GM21515 (cell line): ENCODE measurements at regions not wholly inside any gene's neighbourhood (a gene's known extent, or its start where the extent isn't known, plus 50 kb on each side); places are given as distances from the start of the nearest gene placed in this dataset.
"Not testable (repeated sequence)": the region's sequence is repeated elsewhere in the genome, so short reads cannot be mapped to it uniquely, and the experiment has no call there.

Experiments
- ATAC-seq: cut with Tn5 transposase; IDR thresholded peaks from one replicate; pipeline ENCODE4 v1.9.1; 2021; ENCODE audit not compliant: unreplicated experiment

DNA sequence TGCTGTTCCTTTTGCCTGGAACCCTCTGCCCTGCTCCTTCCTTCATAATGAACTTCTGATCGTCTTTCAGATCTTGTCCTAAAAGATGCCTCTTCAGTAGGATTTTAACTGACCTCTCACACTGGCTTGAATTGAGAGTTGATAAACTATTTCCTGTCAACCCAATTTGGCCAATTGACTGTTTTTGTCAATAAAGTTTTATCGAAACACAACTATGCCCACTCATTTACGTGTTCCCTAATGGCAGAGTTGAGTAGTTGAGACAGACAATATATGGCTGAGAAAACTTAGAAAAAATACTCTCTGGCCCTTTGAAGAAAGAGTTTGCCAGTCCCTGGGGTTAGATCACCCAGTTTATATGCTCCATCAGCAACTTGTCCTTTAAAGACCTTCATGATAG lies 171.7 kb upstream of the TBX3 start:
- no peak for ATAC-seq

DNA sequence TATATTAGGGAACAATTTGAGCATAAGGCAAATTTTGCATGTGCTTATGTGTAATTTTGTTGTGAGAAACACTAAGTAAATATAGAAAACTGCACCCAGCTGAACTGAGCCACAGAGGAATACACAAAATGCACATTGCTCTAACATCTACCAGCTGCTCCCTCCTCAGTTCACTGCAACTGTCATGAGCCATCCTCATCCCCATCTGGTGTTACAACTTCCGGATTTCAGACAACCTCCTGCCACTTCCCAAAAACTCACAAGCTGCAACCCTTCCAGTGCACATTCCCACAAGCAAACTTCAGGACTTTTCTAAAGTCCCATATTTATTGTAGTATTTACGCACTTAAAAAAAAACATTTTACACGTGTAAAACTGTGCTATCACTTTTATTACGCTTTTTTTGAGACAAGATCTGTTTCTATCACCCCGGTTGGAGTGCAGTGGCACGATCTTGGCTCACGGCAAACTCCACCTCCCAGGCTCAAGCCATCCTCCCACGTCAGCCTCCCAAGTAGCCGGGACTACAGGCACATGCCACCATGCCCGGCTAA lies 169.1 kb upstream of the TBX3 start:
- ATAC-seq = no peak

DNA sequence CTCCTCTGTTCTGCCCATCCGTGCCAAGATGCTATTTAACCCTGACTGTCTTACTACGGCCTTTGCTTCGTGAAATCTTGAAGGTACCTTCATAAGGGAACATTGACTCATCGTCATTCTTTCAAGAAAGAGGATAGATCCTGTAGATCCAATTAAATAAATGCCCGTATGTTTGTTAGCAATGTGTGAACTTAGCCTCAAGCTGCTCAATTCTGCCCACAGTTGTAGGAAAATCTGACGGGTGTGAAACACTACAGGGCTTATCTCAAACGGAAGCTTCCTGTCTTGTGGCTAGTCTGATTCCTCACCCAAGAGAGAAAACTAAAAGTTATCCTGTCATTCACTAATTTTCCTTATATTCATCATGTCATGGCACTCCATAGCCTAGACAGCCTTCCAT lies 168.0 kb upstream of the TBX3 start:
- ATAC-seq = no peak

DNA sequence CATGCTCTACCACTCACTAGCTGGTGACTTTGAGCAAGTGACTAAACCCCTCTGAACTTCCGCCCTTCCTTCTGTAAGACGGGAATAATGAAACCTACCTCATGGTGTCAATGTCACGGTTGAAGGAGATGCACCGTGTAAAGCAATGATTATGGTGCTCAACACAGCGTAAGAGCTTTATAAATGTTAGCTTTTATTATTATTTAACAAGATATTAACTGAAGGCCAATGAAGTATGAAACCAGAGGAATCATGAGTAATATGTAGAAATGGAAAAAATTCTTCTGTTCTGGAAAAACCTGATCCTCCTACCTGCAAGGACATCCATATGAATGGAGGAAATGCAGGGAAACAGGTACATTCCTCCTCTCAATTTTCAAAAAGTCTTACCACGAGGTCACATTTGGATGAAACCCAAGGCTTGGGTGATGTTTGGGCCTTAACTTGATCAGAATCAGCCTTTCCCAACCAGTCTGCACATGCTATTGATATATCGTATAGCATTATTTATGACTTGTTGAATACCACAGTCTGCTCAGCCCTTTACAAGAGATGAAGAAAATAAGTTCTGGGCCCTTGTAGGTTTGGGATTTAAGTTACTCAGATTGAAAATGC lies 166.8 kb upstream of the TBX3 start:
- ATAC-seq = no peak

DNA sequence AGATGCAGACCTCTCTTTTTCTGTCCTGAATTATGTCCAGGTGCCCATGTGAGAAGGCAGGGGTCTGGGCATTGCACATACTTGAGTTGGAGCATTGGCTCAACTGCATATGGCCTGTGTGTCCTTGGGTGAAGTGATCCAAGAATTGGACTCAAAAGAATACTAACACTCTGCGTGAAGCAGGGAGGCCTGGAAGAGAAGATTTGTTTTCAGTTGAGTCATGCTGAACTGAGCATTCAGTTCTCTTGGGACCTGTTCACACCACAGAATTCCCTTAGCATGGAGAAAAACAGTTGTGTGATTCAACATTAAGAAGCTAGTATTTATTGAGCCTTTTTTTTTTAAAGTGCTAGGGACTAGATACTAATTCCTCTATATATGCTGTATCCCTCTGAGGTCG lies 164.7 kb upstream of the TBX3 start:
- no peak for ATAC-seq

DNA sequence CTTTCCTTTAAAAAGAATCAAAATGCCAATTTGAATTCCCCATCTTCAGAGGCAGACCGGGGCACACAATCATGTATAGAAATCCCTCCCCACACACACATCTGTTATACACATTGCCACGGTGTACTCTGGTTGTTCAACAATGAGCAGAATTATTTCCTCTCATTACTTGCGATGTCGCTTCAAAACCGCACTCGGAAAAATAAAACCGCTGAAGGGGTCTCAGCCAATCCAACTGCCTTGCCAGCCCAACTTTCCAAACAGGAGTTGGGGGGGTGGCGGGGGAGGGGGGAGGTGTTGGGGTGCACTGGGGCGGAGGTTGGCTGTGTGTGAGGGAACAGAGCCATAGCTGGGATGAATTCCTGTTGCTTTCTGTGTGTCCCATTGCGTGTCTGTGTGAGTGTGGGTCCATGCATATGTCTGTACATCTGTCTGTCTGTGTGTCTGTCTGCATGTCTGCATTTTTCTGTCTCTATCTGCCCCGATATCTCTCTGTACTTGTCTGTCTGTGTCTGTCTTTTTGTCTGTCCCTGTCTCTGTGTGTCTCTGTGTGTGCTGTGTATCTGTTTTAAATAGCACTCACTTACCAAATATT lies 163.6 kb upstream of the TBX3 start:
- ATAC-seq = no peak

DNA sequence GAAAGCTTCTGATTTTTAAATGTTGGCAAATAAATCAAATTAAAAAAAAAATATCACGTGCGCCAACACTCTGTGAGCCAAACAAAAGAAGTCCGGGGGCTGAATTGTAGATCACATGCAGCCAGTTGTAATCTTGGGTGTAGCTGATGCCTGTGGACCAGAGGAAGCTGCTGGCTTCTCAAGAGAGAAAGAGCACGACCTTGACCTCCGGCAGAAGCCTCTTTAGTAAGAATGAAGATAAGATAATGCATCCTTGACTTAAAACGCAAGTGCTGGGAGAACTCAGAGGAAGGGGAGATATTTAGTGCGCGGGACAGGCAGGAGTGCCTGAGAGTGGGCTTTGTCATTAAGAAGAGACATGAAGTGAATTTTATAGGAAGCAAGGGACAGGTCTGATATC lies 162.8 kb upstream of the TBX3 start:
- no peak for ATAC-seq

DNA sequence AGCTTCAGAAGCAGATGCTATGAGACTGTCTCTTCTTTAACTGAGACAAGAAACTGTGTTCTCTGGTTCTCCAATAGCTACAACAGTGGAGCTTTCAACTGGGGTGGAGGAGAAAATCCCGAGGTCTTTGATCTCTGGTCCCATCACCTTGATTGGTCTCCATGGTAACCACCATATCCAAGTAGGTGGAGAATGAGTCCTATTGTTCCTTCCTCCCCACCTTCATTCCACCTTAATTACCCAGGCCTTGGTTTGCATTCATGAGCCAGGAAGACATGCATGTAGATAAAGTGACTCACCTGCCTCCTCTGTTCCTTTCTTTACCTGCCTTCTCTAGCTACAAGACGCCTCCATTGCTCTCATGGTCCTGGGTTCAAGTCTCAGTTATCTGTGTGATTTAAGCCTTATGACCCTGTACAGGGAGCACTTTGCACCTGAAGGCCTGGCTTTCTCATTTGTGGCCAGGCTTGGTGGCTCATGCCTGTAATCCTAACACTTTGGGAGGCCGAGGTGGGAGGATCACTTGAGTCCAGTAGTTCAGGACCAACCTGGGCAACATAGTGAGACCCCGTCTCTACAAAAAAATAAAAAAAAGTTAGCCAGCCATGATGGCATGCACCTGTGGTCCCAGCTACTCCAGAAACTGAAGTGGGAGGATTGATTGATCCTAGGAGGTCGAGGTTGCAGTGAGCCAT lies 157.7 kb upstream of the TBX3 start:
- ATAC-seq = no peak

DNA sequence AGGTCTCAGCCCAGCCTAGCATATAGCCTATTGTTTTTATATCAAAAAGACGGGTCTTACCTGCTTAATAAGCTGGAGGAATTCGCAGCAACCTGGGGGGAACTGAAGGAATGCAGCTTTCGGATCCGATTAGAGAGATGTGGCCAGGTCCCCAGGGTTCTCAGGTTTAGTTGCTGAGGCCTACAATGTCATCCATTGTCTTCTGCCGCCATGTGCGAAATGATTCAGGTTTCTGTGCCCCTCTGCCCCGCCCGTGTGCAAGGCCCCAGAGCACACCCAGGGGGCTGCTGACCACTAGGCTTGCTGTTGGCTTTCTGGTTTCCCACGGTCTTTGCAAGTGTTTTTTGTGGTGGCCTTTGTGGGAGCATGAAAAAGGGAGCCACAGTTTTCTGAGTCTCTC lies 154.5 kb upstream of the TBX3 start:
- no peak for ATAC-seq

DNA sequence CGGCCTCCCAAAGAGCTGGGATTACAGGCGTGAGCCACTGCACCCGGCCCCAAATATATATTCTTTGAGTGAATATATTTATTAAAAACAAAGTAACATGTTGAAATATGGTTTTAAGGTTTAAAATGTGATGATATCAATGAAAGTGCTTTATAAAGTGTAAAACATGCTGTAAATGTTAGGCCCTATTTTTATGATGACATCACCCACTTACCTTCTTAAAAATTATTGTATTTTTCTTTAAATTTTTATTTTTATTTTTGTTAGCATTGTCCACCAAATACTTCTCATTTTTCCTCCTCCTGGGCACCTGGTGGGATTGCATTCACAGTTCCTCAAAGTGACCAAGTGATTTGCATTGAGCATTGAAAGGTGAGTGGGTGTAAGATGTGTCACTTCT lies 152.6 kb upstream of the TBX3 start:
- ATAC-seq = no peak

DNA sequence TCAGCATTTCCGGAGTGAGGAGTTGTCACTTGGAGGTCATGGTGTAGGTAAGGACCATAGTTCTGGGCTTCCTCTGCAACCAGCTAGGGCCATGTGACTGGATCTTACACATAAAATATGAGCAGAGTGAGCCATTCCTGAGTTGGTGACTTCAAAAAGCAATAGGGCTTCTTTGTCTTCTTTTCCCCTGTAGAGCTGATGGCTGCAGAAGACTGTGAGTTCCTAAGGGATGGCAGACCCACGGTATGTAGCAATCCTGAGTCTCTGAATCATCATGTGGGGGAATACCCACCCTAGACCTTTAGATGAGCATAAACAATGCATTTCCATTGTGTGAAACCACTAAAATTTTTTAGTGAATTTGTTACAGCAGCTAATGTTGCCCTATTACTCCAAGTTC lies 151.1 kb upstream of the TBX3 start:
- no peak for ATAC-seq

DNA sequence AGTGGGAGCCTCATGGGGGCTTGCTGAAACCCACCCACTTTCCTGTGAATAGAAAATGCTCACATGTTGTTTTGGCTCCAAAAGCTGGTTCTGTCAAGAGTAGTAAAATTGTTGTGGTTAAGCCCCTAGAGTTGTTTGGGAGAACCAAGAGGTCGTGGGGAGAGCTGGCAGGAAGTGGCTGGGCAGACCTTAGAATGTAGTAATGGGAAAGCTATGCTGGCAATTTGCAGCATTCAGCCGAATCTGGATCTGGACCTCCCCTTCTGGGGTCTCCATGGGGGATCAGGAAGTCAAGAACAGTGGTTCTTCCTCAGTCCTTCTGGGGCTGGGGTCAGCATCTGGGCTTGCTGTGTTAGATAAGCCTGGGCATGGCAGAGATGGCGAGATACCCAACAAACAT lies 150.6 kb upstream of the TBX3 start:
- ATAC-seq = no peak

DNA sequence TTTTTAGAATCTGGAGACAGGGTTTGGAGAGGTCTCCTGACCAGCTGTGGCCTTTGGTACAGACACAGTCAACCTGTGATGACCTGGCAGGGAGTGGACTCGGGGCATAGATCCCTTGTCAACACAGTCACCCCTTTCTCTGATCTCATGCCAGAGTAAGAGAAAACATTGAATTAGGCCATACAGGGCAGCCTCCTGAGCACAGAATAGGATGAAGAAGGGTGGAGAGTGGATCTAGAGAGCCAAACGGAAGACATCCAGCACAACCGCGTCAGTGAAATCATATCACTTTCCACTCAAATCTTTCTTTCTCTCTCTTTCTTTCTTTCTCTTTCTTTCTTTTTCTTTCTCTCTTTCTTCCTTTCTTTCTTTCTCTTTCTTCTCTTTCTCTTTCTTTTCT lies 145.9 kb upstream of the TBX3 start:
- no peak for ATAC-seq

DNA sequence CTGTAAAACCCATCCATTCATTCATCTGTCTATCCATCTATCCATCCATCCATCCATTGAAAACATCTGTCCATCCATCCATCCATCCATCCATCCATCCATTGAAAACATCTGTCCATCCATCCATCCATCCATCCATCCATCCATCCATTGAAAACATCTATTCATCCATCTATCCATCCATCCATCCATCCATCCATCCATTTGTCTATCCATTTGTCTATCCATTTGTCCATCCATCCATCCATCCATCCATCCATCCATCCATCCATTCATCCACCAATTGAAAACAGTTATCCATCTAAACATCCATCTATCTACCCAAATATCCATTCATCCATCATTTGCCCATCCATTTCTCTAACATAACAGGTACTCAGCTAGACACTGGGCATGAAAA lies 145.3 kb upstream of the TBX3 start:
- not testable (repeated sequence) for ATAC-seq

DNA sequence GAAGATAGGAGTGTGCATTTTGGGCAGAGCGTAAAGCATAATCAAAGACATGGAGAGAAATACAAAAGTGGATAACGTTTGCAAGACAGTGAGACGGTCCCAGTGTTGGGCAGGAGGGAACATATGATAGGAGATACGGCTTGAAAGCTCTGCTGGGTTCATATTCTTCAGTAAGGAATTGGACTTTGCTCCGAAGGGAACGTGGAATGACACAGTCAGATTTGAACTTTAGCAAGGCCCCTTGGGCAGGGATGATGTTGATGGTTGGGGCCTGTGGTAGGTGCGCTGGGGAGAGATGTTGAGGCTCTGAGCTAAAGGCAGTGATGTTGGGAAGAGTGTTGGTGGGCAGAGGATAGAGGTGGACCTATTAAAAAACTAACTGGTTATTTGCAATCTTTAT lies 143.5 kb upstream of the TBX3 start:
- ATAC-seq = no peak

DNA sequence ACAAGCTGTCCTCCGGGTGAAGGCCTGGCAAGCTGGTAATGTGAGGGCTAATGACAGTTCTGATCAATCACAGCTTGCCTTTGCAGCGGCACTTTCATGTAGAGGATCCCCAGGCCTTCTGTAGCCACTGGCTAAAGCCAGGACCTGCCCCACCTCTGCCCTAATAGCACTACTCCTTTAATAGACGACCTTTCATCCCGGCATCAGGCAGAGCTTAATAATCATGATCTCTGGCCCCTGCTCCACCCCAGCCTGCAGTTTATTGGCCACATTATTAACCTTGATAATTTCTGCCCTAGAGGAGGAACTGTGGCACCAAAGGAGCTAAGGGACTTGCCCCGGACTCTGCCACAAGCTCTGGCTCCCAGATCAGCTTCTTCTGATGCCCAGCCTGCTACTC lies 142.3 kb upstream of the TBX3 start:
- no peak for ATAC-seq

DNA sequence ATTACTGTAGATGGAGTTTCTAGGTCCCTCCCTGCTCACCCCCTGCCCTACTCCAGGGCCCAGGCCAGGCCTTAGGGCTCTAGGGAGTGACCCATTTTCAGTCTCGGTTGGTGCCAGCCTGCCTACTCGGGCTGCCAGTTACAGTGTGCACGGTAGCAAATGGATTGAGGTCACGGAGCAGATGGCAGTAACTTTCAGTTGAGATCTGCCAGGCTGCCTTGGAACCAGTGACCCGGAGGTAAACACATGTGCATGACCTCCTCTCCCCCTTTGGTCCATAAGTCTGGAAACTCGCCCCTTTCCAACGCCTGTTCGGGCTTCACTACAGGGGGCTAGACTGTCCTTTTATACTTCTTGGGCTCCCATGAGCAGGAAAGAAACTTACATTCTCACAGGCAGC lies 139.7 kb upstream of the TBX3 start:
- ATAC-seq = no peak

DNA sequence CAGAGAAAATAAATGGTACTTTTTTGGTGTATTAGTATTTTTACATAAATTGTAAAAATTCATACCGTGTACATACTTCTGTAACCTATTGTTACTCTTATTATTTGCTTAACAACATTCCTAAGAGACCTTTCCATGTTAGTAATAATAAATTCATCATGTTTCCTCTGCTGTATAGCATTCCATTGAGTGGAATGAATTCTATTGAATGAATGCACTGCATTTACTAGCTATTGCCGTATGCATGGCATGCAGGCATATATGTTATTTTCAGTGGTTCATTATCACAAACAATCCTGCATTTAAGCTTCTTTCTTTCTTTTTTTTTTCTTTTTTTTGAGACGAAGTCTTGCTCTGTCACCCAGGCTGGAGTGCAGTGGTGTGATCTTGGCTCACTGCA lies 137.6 kb upstream of the TBX3 start:
- ATAC-seq = no peak

DNA sequence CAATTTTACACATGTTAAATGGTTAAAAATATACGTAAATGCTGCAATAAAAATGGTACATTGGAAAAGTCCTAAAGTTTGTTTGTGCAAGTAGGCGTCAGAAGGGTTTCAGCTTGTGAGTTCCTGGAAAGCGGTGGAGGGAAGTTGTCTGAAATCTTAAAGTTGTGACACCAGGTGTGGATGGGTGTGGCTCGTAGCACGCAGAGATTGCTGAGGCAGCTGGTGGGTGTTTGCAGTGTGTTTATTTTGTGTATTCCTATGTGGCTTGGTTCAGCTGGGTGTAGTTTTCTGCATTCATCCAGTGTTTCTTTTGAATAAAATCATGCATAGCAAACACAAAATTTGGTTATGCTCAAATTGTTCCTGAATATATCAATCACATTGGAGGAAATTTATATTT lies 136.8 kb upstream of the TBX3 start:
- no peak for ATAC-seq

DNA sequence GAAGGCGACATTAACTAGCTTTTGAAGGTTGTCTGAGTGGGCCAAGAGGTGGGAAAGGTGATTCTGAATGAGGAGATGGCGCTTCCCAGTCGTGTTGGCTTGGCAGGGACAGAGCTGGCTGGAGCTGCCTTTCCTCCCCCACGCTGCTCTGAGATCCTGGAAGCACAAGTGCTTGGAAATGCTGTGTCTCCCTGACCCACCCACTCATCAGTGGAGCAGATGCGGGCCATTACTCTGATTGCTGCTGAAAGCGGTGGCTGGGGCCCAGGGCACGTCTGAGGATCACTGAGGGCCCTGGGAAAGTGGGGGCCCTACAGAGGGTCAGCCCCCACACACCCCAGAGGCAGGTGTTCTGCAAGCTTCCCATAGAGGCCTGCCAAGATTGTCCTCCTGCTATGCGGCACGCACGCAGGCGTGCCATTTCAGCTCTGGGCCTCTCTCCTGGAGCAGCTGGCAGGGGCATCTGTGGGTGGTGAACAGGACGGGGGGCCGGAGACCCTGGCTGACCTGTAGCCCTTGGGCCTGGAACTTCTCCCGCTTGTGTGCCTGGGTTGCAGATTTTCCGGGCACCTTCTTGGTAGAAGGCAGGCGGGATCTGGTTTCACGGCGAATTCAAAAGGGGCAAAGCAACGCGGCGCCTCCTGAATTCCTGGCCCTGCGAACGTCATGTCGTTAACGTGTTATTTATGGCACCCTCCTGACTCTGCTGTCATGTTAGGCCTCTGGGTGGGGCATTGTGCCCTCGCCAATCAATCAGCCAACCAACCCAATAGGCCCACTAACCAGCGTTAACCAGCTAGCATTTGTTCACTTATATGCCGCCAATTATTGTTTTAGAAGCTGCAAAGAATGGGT lies 133.8 kb upstream of the TBX3 start:
- ATAC-seq = no peak

DNA sequence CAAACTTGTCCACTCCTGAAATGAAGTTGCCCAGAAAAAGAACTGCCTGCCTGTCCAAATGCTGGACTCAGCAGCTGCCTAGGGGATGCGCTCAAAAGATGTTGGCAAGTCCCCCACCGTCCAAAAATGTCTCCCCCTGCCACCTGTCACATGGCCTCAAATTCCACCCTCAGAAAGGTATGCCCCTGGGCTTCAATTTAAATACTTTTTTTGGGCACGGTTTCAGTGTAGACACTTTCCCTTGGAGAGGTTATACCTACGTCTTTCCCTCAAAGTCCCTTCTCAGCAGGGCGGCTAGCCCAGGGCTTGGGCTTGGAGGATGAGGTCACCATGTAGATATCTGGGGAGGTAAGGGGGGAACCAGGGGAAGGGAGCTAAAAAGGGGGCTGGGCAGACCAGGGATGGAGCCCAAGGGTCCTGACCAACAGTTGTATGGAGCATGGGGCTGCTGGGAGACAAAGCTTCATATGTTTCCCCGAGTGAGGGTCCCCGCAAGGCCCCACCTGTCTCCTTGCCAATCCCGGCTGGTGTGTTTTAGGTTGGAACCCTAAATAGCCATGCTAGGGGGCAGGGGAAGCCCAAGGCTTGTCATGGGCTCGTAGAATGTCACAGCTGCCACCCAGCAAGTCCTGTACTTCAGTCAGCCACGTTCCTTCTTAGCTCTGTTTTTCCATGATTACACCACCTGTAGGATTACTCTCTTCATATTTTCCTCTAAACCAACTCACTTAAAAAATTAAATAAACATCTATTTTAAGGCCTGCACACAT lies 131.2 kb upstream of the TBX3 start:
- ATAC-seq = no peak
